ENCODE measurements at regions not wholly inside any gene's neighbourhood (a gene's known extent, or its start where the extent isn't known, plus 50 kb on each side); places are given as distances from the start of the nearest gene placed in this dataset.

DNA sequence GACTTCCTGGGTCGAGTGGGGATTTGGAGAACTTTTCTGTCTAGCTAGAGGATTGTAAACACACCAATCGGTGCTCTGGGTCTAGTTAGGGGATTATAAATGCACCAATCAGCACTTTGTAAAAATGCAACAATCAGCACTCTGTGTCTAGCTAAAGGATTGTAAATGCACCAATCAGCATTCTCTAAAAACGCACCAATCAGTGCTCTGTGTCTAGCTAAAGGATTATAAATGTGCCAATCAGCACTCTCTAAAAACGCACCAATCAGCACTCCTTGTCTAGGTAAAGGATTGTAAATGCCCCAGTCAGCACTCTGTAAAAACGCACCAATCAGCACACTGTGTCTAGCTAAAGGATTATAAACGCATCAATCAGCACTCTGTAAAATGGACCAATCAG lies 209.0 kb upstream of the SLC35B3 start:
- Mint-ChIP-seq H3K9me3 (peaks cover 7% of the 10 kb centered on the region), H3K27ac (no peak overlapping the region), H3K27me3 (ENCODE audit: insufficient read depth) (peaks cover 5% of the 10 kb centered on the region), H3K4me1 (peaks cover 10% of the 10 kb centered on the region), H3K4me3 (no peak overlapping the region), H3K36me3 (ENCODE audit: low read depth) (no peaks in the 10 kb centered on the region)
- H3K4me3 ChIP-seq (ENCODE audit: low read length): no peak overlapping the region
- no peaks in the 10 kb centered on the region for H3K4me1 ChIP-seq (ENCODE audit: control insufficient read depth, insufficient read depth, low read length)
- H3K36me3 ChIP-seq (ENCODE audit: control insufficient read depth, insufficient read depth, low read length): no peaks in the 10 kb centered on the region
- TF ChIP-seq, protein P1, sequence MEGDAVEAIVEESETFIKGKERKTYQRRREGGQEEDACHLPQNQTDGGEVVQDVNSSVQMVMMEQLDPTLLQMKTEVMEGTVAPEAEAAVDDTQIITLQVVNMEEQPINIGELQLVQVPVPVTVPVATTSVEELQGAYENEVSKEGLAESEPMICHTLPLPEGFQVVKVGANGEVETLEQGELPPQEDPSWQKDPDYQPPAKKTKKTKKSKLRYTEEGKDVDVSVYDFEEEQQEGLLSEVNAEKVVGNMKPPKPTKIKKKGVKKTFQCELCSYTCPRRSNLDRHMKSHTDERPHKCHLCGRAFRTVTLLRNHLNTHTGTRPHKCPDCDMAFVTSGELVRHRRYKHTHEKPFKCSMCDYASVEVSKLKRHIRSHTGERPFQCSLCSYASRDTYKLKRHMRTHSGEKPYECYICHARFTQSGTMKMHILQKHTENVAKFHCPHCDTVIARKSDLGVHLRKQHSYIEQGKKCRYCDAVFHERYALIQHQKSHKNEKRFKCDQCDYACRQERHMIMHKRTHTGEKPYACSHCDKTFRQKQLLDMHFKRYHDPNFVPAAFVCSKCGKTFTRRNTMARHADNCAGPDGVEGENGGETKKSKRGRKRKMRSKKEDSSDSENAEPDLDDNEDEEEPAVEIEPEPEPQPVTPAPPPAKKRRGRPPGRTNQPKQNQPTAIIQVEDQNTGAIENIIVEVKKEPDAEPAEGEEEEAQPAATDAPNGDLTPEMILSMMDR (conservative IDR thresholded peaks at IDR 0.05): no peak
- no peak overlapping the region for H3K9ac ChIP-seq (ENCODE audit: extremely low read depth, low read length, poor library complexity, severe bottlenecking)
- WGBS, 2 experiments (ENCODE audit: insufficient coverage in 1 of 2, insufficient read length in 1 of 2): 88 to 95% methylated on average over 6 of the region's 6 CpGs
- H3K9me3 ChIP-seq (ENCODE audit: control insufficient read depth, low read length): peaks cover 6% of the 10 kb centered on the region
- DNase-seq: no peak
- no peak overlapping the region for H3K27ac ChIP-seq (ENCODE audit: low read depth, low read length)
- H3K27me3 ChIP-seq (ENCODE audit: control insufficient read depth, insufficient read depth, low read length, poor library complexity, severe bottlenecking): no peaks in the 10 kb centered on the region

DNA sequence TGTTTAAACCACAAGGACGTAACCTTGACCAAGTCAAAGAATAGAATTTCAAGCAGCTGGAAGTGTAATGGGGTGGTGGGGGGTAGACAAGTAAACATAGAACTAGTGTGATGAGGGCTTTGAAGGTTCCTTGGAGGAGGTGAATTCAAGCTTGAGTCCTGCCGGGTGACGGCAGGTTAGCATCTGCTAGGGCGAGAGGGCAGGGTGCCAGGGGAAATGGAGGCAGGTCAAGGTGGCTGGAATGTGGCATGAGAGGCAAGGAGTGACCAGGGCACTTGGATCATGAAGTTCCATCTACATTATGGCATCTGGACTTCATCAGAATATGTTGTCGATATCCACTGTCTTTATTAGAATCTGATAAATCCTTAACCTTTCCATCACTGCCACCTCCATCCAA lies 207.5 kb upstream of the SLC35B3 start:
- WGBS, 2 experiments (ENCODE audit: insufficient coverage in 1 of 2, insufficient read length in 1 of 2): 90 to 95% methylated on average over 3 to 5 of the region's 5 CpGs
- Mint-ChIP-seq H3K36me3 (ENCODE audit: low read depth) (no peaks in the 10 kb centered on the region), H3K9me3 (peaks cover 7% of the 10 kb centered on the region), H3K27me3 (ENCODE audit: insufficient read depth) (peaks cover 6% of the 10 kb centered on the region), H3K4me1 (peaks cover 10% of the 10 kb centered on the region), H3K4me3 (no peak overlapping the region), H3K27ac (no peak overlapping the region)
- Histone ChIP-seq H3K36me3 (ENCODE audit: control insufficient read depth, insufficient read depth, low read length) (no peaks in the 10 kb centered on the region), H3K9me3 (ENCODE audit: control insufficient read depth, low read length) (peaks cover 6% of the 10 kb centered on the region), H3K4me3 (ENCODE audit: low read length) (no peak overlapping the region), H3K27ac (ENCODE audit: low read depth, low read length) (no peak overlapping the region), H3K27me3 (ENCODE audit: control insufficient read depth, insufficient read depth, low read length, poor library complexity, severe bottlenecking) (no peaks in the 10 kb centered on the region), H3K4me1 (ENCODE audit: control insufficient read depth, insufficient read depth, low read length) (no peaks in the 10 kb centered on the region), H3K9ac (ENCODE audit: extremely low read depth, low read length, poor library complexity, severe bottlenecking) (no peak overlapping the region)
- no peak for DNase-seq
- TF ChIP-seq, protein P1 (conservative IDR thresholded peaks at IDR 0.05): no peak

DNA sequence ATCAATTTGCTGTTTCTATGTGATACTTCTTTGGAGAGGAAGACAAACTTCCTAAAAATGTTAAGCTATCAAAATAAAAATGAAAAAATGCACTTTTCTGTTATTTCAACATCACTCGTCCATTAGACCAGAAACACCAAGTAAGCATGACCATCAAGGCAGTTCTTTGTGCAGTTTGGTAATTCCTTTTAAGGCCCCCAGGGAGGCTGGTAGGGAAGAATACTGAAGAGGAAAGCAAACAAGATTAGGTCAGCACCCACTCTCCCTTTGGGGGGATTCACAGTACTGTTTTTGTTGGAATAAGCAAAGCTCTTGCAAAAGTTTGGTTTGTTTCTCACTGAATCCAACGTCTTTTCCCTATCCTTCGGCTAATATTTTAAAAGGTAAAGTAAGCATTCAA lies 206.8 kb upstream of the SLC35B3 start:
- H3K4me1 ChIP-seq (ENCODE audit: control insufficient read depth, insufficient read depth, low read length): no peaks in the 10 kb centered on the region
- no peak overlapping the region for H3K4me3 Mint-ChIP-seq
- H3K9me3 Mint-ChIP-seq: peaks cover 7% of the 10 kb centered on the region
- H3K27me3 Mint-ChIP-seq (ENCODE audit: insufficient read depth): peaks cover 8% of the 10 kb centered on the region
- TF ChIP-seq, protein P1 (conservative IDR thresholded peaks at IDR 0.05): no peak
- H3K27me3 ChIP-seq (ENCODE audit: control insufficient read depth, insufficient read depth, low read length, poor library complexity, severe bottlenecking): no peaks in the 10 kb centered on the region
- no peak overlapping the region for H3K27ac ChIP-seq (ENCODE audit: low read depth, low read length)
- no peaks in the 10 kb centered on the region for H3K36me3 Mint-ChIP-seq (ENCODE audit: low read depth)
- H3K4me3 ChIP-seq (ENCODE audit: low read length): no peak overlapping the region
- H3K9ac ChIP-seq (ENCODE audit: extremely low read depth, low read length, poor library complexity, severe bottlenecking): no peak overlapping the region
- DNase-seq: no peak
- peaks cover 6% of the 10 kb centered on the region for H3K9me3 ChIP-seq (ENCODE audit: control insufficient read depth, low read length)
- WGBS, 2 experiments (ENCODE audit: insufficient coverage in 1 of 2, insufficient read length in 1 of 2): 93 to 100% methylated on average over 1 to 3 of the region's 3 CpGs
- H3K27ac Mint-ChIP-seq: no peak overlapping the region
- H3K4me1 Mint-ChIP-seq: peaks cover 10% of the 10 kb centered on the region
- H3K36me3 ChIP-seq (ENCODE audit: control insufficient read depth, insufficient read depth, low read length): no peaks in the 10 kb centered on the region

Data from endodermal cell (in vitro differentiated cells).